Testis (tissue), 2 donors: ENCODE measurements at regions not wholly inside any gene's neighbourhood (a gene's known extent, or its start where the extent isn't known, plus 50 kb on each side); places are given as distances from the start of the nearest gene placed in this dataset.
"Not testable (repeated sequence)": the region's sequence is repeated elsewhere in the genome, so short reads cannot be mapped to it uniquely, and the experiment has no call there.

Experiments
- DNase-seq: peaks from one replicate; pipeline ENCODE4 v3.0.0-alpha.2; 2019
- H3K27ac ChIP-seq, 2 donors: fragments of 200-600 bp; sonication (generic); one replicate each; pipeline ENCODE4 v1.5.1; 2019
- H3K27me3 ChIP-seq: fragments of 200-600 bp; sonication (generic); one replicate; pipeline ENCODE4 v1.5.1; 2019
- H3K36me3 ChIP-seq: fragments of 200-600 bp; sonication (generic); one replicate; pipeline ENCODE4 v1.5.1; 2017; ENCODE audit warnings: low read depth; ENCODE audit errors: missing control alignments
- H3K4me1 ChIP-seq: fragments of 200-600 bp; sonication (generic); one replicate; pipeline ENCODE4 v1.5.1; 2019
- H3K4me3 ChIP-seq, 2 donors: fragments of 200-600 bp; sonication (generic); one replicate each; pipeline ENCODE4 v1.5.1; 2017 to 2019
- H3K9me3 ChIP-seq: fragments of 200-600 bp; sonication (generic); one replicate; pipeline ENCODE4 v1.5.1; 2017
- POLR2A ChIP-seq: fragments of 450-650 bp; IDR thresholded peaks from one replicate; pipeline ENCODE4 v1.6.1; 2017; ENCODE audit warnings: antibody characterized with exemption, mild to moderate bottlenecking, moderate library complexity
- WGBS, 2 donors: methylation state at CpG; one replicate each; pipeline ENCODE4 v1.1.5; 2018; 5-methylcytosine and 5-hydroxymethylcytosine counted together
- intact Hi-C: fragments of 100-400 bp; cut with DNase I; formaldehyde crosslinking; loops from one replicate; pipeline ENCODE4 v1.15.1; 2023; ENCODE audit warnings: low total_unique reads
- TF ChIP-seq, protein P1 (sequence below), 3 experiments: fragments of 450-650 bp in 2 of 3; fragments of 200-600 bp in 1 of 3; sonication (generic) in 1 of 3; IDR thresholded peaks; one replicate each; pipeline ENCODE4 v1.5.1; 2016 to 2019; ENCODE audit warnings: antibody characterized with exemption in 3 of 3, mild to moderate bottlenecking in 2 of 3, moderate library complexity in 1 of 3

DNA sequence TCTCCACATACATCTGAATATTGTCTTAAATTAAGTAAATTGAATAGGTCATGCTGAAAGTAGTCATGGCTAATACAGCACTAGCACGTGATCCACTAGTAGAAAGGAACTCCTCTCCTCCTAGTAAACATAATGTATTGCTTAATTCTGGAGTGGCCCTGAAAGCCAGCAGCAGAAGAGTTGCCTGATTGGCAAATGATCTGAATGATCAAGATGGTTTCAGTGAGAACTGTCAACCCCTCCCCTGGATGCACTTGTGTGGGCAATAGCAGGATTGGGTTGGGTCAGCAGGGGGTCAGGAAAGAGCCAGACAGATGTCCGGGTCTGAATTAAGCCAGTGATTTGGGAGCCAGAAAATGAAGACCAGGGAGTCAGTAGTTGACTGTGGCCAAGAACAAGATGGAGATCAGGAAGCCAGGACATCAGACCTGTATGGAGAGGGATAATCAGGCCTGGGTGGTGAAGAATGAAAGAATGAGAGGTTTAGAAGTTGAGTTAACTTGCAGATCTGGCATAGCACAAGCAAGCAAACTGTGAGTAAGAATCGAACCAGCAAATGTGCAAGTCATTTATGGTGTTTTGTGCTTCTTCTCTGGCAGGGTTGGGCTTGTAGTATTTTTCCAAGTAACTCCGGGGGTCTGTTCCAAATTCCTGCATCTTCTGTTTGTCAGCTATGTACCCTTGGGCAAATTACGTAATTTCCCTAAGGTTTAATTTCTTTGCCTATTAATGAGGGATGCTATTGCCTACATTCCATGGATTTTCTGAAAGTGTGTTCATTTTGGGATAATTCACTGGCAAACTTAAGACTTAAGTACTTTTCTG is 304.9 kb downstream of the CD109 start:
- intact Hi-C loops: no loop called here
- TF ChIP-seq, protein P1, sequence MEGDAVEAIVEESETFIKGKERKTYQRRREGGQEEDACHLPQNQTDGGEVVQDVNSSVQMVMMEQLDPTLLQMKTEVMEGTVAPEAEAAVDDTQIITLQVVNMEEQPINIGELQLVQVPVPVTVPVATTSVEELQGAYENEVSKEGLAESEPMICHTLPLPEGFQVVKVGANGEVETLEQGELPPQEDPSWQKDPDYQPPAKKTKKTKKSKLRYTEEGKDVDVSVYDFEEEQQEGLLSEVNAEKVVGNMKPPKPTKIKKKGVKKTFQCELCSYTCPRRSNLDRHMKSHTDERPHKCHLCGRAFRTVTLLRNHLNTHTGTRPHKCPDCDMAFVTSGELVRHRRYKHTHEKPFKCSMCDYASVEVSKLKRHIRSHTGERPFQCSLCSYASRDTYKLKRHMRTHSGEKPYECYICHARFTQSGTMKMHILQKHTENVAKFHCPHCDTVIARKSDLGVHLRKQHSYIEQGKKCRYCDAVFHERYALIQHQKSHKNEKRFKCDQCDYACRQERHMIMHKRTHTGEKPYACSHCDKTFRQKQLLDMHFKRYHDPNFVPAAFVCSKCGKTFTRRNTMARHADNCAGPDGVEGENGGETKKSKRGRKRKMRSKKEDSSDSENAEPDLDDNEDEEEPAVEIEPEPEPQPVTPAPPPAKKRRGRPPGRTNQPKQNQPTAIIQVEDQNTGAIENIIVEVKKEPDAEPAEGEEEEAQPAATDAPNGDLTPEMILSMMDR (IDR thresholded peaks at IDR 0.05): no peak
- TF ChIP-seq POLR2A: no peak
- no peak overlapping the region for H3K4me3 ChIP-seq
- DNase-seq: no peak
- H3K4me1 ChIP-seq: no peaks in the 10 kb centered on the region
- H3K9me3 ChIP-seq: no peaks in the 10 kb centered on the region
- WGBS, 2 donors: 82 to 87% methylated on average over 5 of the region's 5 CpGs
- H3K36me3 ChIP-seq: no peaks in the 10 kb centered on the region
- no peaks in the 10 kb centered on the region for H3K27me3 ChIP-seq
- H3K27ac ChIP-seq: no peak overlapping the region

DNA sequence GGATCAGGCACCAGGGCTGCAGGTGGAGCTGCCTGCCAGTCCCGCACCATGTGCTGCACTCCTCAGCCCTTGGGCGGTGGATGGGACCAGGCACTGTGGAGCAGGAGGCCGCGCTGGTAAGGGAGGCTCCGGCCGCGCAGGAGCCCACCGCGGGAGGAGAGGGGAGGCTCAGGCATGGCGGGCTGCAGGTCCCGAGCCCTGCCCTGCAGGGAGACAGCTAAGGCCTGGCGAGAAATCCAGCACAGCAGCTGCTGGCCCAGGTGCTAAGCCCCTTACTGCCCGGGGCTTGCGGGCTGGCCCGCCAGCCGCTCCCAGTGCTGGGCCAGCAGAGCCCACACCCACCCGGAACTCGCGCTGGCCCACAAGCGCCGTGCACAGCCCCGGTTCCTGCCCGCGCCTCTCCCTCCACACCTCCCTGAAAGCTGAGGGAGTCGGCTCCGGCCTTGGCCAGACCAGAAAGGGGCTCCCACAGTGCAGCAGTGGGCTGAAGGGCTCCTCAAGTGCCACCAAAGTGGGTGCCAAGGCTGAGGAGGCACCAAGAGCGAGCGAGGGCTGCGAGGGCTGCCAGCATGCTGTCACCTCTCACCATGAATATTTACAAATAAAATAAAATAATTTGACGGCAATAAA is 294.7 kb downstream of the CD109 start:
- H3K4me1 ChIP-seq, DNase-seq, H3K27ac ChIP-seq, H3K27me3 ChIP-seq, H3K36me3 ChIP-seq, H3K9me3 ChIP-seq, intact Hi-C loops: not testable (repeated sequence)
- WGBS, 2 donors: 74 to 81% methylated on average over 5 to 30 of the region's 30 CpGs
- peak overlapping the region; percentile 41 to 48 for H3K4me3 ChIP-seq

DNA sequence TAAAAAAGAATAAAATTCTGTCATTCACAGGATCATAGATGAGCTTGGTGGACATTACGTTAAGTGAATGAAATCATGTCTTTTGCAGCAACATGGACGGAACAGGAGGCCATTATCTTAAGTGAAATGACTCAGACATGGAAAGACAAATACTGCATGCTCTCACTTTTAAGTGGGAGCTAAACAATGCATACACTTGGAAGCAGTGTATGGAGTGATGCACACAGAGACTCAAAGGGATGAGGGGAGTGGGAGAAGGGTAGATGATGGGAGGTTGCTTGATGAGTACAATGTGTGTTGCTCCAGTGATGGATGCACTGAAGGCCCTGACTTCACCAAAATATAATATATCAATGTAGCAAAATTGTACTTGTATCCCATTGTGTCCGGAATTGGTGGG is 293.4 kb downstream of the CD109 start:
- Histone ChIP-seq H3K4me3 (peak overlapping the region in 1 of 2 donors; percentile 48), H3K9me3 (no peaks in the 10 kb centered on the region), H3K36me3 (no peaks in the 10 kb centered on the region), H3K27ac (no peak overlapping the region), H3K27me3 (no peaks in the 10 kb centered on the region), H3K4me1 (no peaks in the 10 kb centered on the region)
- no peak for TF ChIP-seq POLR2A
- TF ChIP-seq, protein P1 (IDR thresholded peaks at IDR 0.05): no peak
- WGBS, 2 donors: 75 to 77% methylated on average over 3 of the region's 3 CpGs
- intact Hi-C loops: no loop called here
- no peak for DNase-seq

- Histone ChIP-seq H3K36me3 (no peaks in the 10 kb centered on the region), H3K4me3 (no peak overlapping the region), H3K4me1 (no peaks in the 10 kb centered on the region), H3K27me3 (no peaks in the 10 kb centered on the region), H3K27ac (no peak overlapping the region), H3K9me3 (no peaks in the 10 kb centered on the region)
- 41 to 46% methylated on average over 2 of the region's 2 CpGs for WGBS, 2 donors
- DNase-seq: no peak
- intact Hi-C loops: no loop called here
- TF ChIP-seq, protein P1 (IDR thresholded peaks at IDR 0.05): no peak
- no peak for TF ChIP-seq POLR2A
Observed at GRCh38 chr6:73985891-73986290, 289.9 kb downstream of the CD109 start.

- H3K27ac ChIP-seq: no peak overlapping the region
- WGBS, 2 donors: 71 to 82% methylated on average over 2 of the region's 2 CpGs
- no peaks in the 10 kb centered on the region for H3K27me3 ChIP-seq
- no peaks in the 10 kb centered on the region for H3K4me1 ChIP-seq
- H3K36me3 ChIP-seq: no peaks in the 10 kb centered on the region
- H3K9me3 ChIP-seq: no peaks in the 10 kb centered on the region
- no peak overlapping the region for H3K4me3 ChIP-seq
- intact Hi-C loops: no loop called here
- TF ChIP-seq POLR2A: no peak
- TF ChIP-seq, protein P1 (IDR thresholded peaks at IDR 0.05): no peak
- no peak for DNase-seq
Observed at GRCh38 chr6:73984571-73985210, 288.7 kb downstream of the CD109 start.
